ENCODE measurements at regions not wholly inside any gene's neighbourhood (a gene's known extent, or its start where the extent isn't known, plus 50 kb on each side); places are given as distances from the start of the nearest gene placed in this dataset.

DNA sequence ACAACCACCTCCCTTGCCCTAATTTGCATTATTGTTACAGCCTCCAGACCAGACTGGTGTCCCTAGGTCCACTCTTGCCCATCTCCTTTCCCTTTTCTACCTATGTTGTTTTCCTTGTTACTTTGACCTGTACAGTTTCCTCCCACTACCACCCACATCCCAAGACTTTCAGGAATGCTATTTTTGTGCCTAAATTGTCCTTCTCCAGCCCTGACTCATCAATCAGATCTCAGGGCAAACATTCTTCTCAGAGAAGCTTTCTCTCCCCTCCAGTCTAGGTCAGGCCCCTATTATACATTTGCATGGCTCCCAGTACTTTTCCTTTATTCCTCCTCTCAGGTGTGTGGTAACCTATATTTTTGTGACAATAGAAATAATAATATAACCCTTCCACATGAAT lies 241.5 kb downstream of the IGSF11 start:
- Histone ChIP-seq H3K27me3 (ENCODE audit: insufficient read depth) (no peaks in the 10 kb centered on the region), H3K79me2 (replicated peaks; ENCODE audit: insufficient read depth) (no peaks in the 10 kb centered on the region), H4K20me1 (replicated peaks; ENCODE audit: insufficient read depth) (no peaks in the 10 kb centered on the region), H3K4me2 (no peak overlapping the region), H3K27ac (ENCODE audit: low read depth) (no peak overlapping the region), H3F3A (replicated peaks; ENCODE audit: low read depth) (no peaks in the 10 kb centered on the region), H2AFZ (no peak overlapping the region), H3K4me1 (ENCODE audit: insufficient read depth) (no peaks in the 10 kb centered on the region), H3K9me2 (ENCODE audit: insufficient read depth) (no peaks in the 10 kb centered on the region), H3K4me3 (no peak overlapping the region), H3K36me3 (ENCODE audit: insufficient read depth) (no peaks in the 10 kb centered on the region; the same call in 1 of the 2 replicates)
- no peak for ATAC-seq
- no peak for DNase-seq (ENCODE audit: low spot score)
- Mint-ChIP-seq H3K4me3 (no peak overlapping the region), H3K27ac (no peak overlapping the region), H3K27me3 (ENCODE audit: insufficient read depth, low read depth, poor library complexity) (peaks cover 4% of the 10 kb centered on the region), H3K36me3 (ENCODE audit: low read depth) (no peaks in the 10 kb centered on the region), H3K9me3 (no peaks in the 10 kb centered on the region; the same call in 2 of the 3 replicates), H3K4me1 (peaks cover 4% of the 10 kb centered on the region; the same call in 2 of the 3 replicates)
- TF ChIP-seq STAT1 (IDR thresholded peaks at IDR 0.05; ENCODE audit: unreplicated experiment) (no peak), NANOG (IDR thresholded peaks at IDR 0.05; ENCODE audit: borderline replicate concordance) (no peak), EZH2 (IDR thresholded peaks at IDR 0.05; ENCODE audit: low read depth, unreplicated experiment) (no peak), POLR2AphosphoS5 (IDR thresholded peaks at IDR 0.05; ENCODE audit: low read depth) (no peak), ZNF331 (CRISPR knock-in tag; IDR thresholded peaks at IDR 0.05; ENCODE audit: low read depth) (no peak), EZH2phosphoT487 (IDR thresholded peaks at IDR 0.05; ENCODE audit: unreplicated experiment) (no peak), CREB1 (CRISPR knock-in tag; IDR thresholded peaks at IDR 0.05; ENCODE audit: low read depth) (no peak), ZNF114 (CRISPR knock-in tag; IDR thresholded peaks at IDR 0.05) (no peak)
- TF ChIP-seq, protein P1, sequence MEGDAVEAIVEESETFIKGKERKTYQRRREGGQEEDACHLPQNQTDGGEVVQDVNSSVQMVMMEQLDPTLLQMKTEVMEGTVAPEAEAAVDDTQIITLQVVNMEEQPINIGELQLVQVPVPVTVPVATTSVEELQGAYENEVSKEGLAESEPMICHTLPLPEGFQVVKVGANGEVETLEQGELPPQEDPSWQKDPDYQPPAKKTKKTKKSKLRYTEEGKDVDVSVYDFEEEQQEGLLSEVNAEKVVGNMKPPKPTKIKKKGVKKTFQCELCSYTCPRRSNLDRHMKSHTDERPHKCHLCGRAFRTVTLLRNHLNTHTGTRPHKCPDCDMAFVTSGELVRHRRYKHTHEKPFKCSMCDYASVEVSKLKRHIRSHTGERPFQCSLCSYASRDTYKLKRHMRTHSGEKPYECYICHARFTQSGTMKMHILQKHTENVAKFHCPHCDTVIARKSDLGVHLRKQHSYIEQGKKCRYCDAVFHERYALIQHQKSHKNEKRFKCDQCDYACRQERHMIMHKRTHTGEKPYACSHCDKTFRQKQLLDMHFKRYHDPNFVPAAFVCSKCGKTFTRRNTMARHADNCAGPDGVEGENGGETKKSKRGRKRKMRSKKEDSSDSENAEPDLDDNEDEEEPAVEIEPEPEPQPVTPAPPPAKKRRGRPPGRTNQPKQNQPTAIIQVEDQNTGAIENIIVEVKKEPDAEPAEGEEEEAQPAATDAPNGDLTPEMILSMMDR (conservative IDR thresholded peaks at IDR 0.05; ENCODE audit: low read depth in 2 of 2): no peak
- TF ChIP-seq, protein P2, sequence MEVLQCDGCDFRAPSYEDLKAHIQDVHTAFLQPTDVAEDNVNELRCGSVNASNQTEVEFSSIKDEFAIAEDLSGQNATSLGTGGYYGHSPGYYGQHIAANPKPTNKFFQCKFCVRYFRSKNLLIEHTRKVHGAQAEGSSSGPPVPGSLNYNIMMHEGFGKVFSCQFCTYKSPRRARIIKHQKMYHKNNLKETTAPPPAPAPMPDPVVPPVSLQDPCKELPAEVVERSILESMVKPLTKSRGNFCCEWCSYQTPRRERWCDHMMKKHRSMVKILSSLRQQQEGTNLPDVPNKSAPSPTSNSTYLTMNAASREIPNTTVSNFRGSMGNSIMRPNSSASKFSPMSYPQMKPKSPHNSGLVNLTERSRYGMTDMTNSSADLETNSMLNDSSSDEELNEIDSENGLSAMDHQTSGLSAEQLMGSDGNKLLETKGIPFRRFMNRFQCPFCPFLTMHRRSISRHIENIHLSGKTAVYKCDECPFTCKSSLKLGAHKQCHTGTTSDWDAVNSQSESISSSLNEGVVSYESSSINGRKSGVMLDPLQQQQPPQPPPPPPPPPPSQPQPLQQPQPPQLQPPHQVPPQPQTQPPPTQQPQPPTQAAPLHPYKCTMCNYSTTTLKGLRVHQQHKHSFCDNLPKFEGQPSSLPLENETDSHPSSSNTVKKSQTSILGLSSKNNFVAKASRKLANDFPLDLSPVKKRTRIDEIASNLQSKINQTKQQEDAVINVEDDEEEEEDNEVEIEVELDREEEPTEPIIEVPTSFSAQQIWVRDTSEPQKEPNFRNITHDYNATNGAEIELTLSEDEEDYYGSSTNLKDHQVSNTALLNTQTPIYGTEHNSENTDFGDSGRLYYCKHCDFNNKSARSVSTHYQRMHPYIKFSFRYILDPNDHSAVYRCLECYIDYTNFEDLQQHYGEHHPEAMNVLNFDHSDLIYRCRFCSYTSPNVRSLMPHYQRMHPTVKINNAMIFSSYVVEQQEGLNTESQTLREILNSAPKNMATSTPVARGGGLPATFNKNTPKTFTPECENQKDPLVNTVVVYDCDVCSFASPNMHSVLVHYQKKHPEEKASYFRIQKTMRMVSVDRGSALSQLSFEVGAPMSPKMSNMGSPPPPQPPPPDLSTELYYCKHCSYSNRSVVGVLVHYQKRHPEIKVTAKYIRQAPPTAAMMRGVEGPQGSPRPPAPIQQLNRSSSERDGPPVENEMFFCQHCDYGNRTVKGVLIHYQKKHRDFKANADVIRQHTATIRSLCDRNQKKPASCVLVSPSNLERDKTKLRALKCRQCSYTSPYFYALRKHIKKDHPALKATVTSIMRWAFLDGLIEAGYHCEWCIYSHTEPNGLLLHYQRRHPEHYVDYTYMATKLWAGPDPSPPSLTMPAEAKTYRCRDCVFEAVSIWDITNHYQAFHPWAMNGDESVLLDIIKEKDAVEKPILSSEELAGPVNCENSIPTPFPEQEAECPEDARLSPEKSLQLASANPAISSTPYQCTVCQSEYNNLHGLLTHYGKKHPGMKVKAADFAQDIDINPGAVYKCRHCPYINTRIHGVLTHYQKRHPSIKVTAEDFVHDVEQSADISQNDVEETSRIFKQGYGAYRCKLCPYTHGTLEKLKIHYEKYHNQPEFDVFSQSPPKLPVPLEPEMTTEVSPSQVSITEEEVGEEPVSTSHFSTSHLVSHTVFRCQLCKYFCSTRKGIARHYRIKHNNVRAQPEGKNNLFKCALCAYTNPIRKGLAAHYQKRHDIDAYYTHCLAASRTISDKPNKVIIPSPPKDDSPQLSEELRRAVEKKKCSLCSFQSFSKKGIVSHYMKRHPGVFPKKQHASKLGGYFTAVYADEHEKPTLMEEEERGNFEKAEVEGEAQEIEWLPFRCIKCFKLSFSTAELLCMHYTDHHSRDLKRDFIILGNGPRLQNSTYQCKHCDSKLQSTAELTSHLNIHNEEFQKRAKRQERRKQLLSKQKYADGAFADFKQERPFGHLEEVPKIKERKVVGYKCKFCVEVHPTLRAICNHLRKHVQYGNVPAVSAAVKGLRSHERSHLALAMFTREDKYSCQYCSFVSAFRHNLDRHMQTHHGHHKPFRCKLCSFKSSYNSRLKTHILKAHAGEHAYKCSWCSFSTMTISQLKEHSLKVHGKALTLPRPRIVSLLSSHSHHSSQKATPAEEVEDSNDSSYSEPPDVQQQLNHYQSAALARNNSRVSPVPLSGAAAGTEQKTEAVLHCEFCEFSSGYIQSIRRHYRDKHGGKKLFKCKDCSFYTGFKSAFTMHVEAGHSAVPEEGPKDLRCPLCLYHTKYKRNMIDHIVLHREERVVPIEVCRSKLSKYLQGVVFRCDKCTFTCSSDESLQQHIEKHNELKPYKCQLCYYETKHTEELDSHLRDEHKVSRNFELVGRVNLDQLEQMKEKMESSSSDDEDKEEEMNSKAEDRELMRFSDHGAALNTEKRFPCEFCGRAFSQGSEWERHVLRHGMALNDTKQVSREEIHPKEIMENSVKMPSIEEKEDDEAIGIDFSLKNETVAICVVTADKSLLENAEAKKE (CRISPR knock-in tag; IDR thresholded peaks at IDR 0.05): no peak
- TF ChIP-seq, protein P3, sequence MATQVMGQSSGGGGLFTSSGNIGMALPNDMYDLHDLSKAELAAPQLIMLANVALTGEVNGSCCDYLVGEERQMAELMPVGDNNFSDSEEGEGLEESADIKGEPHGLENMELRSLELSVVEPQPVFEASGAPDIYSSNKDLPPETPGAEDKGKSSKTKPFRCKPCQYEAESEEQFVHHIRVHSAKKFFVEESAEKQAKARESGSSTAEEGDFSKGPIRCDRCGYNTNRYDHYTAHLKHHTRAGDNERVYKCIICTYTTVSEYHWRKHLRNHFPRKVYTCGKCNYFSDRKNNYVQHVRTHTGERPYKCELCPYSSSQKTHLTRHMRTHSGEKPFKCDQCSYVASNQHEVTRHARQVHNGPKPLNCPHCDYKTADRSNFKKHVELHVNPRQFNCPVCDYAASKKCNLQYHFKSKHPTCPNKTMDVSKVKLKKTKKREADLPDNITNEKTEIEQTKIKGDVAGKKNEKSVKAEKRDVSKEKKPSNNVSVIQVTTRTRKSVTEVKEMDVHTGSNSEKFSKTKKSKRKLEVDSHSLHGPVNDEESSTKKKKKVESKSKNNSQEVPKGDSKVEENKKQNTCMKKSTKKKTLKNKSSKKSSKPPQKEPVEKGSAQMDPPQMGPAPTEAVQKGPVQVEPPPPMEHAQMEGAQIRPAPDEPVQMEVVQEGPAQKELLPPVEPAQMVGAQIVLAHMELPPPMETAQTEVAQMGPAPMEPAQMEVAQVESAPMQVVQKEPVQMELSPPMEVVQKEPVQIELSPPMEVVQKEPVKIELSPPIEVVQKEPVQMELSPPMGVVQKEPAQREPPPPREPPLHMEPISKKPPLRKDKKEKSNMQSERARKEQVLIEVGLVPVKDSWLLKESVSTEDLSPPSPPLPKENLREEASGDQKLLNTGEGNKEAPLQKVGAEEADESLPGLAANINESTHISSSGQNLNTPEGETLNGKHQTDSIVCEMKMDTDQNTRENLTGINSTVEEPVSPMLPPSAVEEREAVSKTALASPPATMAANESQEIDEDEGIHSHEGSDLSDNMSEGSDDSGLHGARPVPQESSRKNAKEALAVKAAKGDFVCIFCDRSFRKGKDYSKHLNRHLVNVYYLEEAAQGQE (IDR thresholded peaks at IDR 0.05; ENCODE audit: unreplicated experiment): no peak
- TF ChIP-seq, protein P4, sequence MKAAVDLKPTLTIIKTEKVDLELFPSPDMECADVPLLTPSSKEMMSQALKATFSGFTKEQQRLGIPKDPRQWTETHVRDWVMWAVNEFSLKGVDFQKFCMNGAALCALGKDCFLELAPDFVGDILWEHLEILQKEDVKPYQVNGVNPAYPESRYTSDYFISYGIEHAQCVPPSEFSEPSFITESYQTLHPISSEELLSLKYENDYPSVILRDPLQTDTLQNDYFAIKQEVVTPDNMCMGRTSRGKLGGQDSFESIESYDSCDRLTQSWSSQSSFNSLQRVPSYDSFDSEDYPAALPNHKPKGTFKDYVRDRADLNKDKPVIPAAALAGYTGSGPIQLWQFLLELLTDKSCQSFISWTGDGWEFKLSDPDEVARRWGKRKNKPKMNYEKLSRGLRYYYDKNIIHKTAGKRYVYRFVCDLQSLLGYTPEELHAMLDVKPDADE (IDR thresholded peaks at IDR 0.05): no peak

Data from GM23338 (cell line).